ENCODE measurements at regions not wholly inside any gene's neighbourhood (a gene's known extent, or its start where the extent isn't known, plus 50 kb on each side); places are given as distances from the start of the nearest gene placed in this dataset.

- Histone ChIP-seq H3K27me3 (ENCODE audit: low read depth) (no peaks in the 10 kb centered on the region), H3K27ac (no peak overlapping the region), H3K36me3 (no peaks in the 10 kb centered on the region), H3K9me3 (no peaks in the 10 kb centered on the region), H3K4me3 (no peak overlapping the region), H3K4me1 (no peaks in the 10 kb centered on the region)
- intact Hi-C loops (cut with DNase I): no loop called here
- DNase-seq (no peak), ATAC-seq (no peak)
- TF ChIP-seq, protein P1, sequence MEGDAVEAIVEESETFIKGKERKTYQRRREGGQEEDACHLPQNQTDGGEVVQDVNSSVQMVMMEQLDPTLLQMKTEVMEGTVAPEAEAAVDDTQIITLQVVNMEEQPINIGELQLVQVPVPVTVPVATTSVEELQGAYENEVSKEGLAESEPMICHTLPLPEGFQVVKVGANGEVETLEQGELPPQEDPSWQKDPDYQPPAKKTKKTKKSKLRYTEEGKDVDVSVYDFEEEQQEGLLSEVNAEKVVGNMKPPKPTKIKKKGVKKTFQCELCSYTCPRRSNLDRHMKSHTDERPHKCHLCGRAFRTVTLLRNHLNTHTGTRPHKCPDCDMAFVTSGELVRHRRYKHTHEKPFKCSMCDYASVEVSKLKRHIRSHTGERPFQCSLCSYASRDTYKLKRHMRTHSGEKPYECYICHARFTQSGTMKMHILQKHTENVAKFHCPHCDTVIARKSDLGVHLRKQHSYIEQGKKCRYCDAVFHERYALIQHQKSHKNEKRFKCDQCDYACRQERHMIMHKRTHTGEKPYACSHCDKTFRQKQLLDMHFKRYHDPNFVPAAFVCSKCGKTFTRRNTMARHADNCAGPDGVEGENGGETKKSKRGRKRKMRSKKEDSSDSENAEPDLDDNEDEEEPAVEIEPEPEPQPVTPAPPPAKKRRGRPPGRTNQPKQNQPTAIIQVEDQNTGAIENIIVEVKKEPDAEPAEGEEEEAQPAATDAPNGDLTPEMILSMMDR (IDR thresholded peaks at IDR 0.05): no peak
Observed at GRCh38 chr2:104582471-104582870, 271.4 kb upstream of the POU3F3 start.

DNA sequence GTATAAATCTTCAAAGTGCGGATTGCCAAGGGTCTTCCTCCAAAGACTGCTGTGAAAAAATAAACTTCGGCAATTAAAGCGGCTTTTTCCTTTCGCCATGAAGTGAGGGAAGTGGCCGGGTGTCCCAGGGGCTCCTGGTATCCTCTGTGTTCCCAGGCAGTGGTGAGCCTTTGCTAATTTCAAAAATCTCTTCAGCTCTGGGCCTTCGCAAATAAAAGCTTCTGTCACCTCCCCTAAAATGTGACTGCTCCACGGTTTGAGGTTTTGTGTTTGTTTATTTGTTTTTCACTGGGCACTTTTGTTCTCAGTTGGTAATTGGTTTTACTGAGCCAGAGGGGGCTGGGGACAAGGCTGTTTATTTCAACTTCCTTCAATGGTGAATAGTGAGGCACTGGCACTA is 270.1 kb upstream of the POU3F3 start:
- DNase-seq (no peak), ATAC-seq (no peak)
- H3K9me3 ChIP-seq: no peaks in the 10 kb centered on the region
- no peak overlapping the region for H3K27ac ChIP-seq
- H3K36me3 ChIP-seq: no peaks in the 10 kb centered on the region
- H3K4me3 ChIP-seq: no peak overlapping the region
- no peaks in the 10 kb centered on the region for H3K4me1 ChIP-seq
- TF ChIP-seq, protein P1 (IDR thresholded peaks at IDR 0.05): no peak
- intact Hi-C loops (cut with DNase I): no loop called here
- no peaks in the 10 kb centered on the region for H3K27me3 ChIP-seq (ENCODE audit: low read depth)

- Histone ChIP-seq H3K9me3 (no peaks in the 10 kb centered on the region), H3K4me3 (no peak overlapping the region), H3K27ac (no peak overlapping the region), H3K4me1 (no peaks in the 10 kb centered on the region), H3K36me3 (no peaks in the 10 kb centered on the region), H3K27me3 (ENCODE audit: low read depth) (no peaks in the 10 kb centered on the region)
- DNase-seq (no peak), ATAC-seq (no peak)
- intact Hi-C loops (cut with DNase I): no loop called here
- TF ChIP-seq, protein P1 (IDR thresholded peaks at IDR 0.05): no peak
Observed at GRCh38 chr2:104584393-104584792, 269.5 kb upstream of the POU3F3 start.

DNA sequence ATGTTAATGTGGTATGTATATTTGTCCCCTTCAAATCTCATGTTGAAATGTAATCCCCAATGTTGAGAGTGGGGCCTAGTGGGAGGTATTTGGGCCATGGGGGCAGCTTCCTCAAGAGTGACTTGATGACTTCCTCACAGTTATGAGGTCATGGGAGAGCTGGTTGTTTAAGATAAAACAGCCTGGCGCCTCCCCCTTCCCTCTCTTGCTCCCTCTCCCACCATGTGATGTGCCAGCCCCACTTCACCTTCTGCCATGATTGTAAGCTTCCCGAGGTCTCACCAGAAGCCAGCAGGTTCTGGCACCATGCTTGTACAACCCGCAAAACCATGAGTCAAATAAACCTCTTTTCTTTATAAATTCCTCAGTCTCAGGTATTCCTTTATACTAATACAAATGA is 258.3 kb upstream of the POU3F3 start:
- ATAC-seq (no peak), DNase-seq (no peak)
- Histone ChIP-seq H3K27me3 (ENCODE audit: low read depth) (no peaks in the 10 kb centered on the region), H3K36me3 (no peaks in the 10 kb centered on the region), H3K27ac (no peak overlapping the region), H3K4me3 (no peak overlapping the region), H3K9me3 (peaks cover 7% of the 10 kb centered on the region), H3K4me1 (no peaks in the 10 kb centered on the region)
- intact Hi-C loops (cut with DNase I): no loop called here
- TF ChIP-seq, protein P1 (IDR thresholded peaks at IDR 0.05): no peak

DNA sequence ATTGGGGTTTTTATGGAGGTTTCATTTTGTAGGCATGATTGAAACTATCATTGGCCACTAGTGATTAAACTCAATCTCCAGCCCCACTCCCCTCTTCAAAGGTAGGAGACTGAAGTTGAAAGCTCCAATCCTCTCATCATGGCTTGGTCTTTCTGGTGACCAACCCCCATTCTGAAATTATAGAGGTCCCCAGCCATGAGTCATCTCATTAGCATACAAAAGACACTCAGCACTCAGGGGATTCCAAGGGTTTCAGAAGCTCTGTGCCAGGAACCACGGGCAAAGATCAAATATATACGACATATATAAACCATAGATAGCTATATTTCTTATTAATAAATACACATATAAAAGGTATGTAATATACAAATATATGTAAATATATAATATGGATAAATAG is 256.0 kb upstream of the POU3F3 start:
- intact Hi-C loops (cut with DNase I): no loop called here
- TF ChIP-seq, protein P1 (IDR thresholded peaks at IDR 0.05): no peak
- Histone ChIP-seq H3K4me3 (no peak overlapping the region), H3K27me3 (ENCODE audit: low read depth) (no peaks in the 10 kb centered on the region), H3K36me3 (no peaks in the 10 kb centered on the region), H3K4me1 (no peaks in the 10 kb centered on the region), H3K9me3 (peaks cover under 1% of the 10 kb centered on the region), H3K27ac (no peak overlapping the region)
- ATAC-seq (no peak), DNase-seq (no peak)

- no peak overlapping the region for H3K4me3 ChIP-seq
- no peak for DNase-seq
- intact Hi-C loops (cut with DNase I): no loop called here
- H3K36me3 ChIP-seq: no peaks in the 10 kb centered on the region
- no peaks in the 10 kb centered on the region for H3K4me1 ChIP-seq
- ATAC-seq: no peak
- no peaks in the 10 kb centered on the region for H3K27me3 ChIP-seq (ENCODE audit: low read depth)
- TF ChIP-seq, protein P1 (IDR thresholded peaks at IDR 0.05): no peak
- H3K9me3 ChIP-seq: no peaks in the 10 kb centered on the region
- no peak overlapping the region for H3K27ac ChIP-seq
Observed at GRCh38 chr2:104598636-104599035, 255.3 kb upstream of the POU3F3 start.
